Trophoblast cell (in vitro differentiated cells and primary cell): ENCODE measurements at regions not wholly inside any gene's neighbourhood (a gene's known extent, or its start where the extent isn't known, plus 50 kb on each side); places are given as distances from the start of the nearest gene placed in this dataset.

Source experiments
- DNase-seq, 2 donors: peaks; one replicate each; pipeline ENCODE4 v3.0.0-alpha.2; 2016
- H2AFZ ChIP-seq: 2 replicates; pipeline ENCODE4 v1.6.1; 2013; ENCODE audit warnings: low read length, moderate library complexity, mild to moderate bottlenecking; ENCODE audit not compliant: insufficient read depth, poor library complexity
- H2AK5ac ChIP-seq: 2 replicates; pipeline ENCODE4 v1.6.1; 2013; ENCODE audit warnings: mild to moderate bottlenecking, low read length
- H2BK120ac ChIP-seq: 2 replicates; pipeline ENCODE4 v1.6.1; 2013; ENCODE audit warnings: low read length, mild to moderate bottlenecking, moderate library complexity; ENCODE audit not compliant: insufficient read depth, poor library complexity
- H2BK12ac ChIP-seq: 2 replicates; pipeline ENCODE4 v1.6.1; 2013; ENCODE audit warnings: mild to moderate bottlenecking, low read length, moderate library complexity
- H2BK5ac ChIP-seq: 2 replicates; pipeline ENCODE4 v1.6.1; 2013; ENCODE audit warnings: low read length, low read depth, moderate library complexity, mild to moderate bottlenecking; ENCODE audit not compliant: poor library complexity
- H3K14ac ChIP-seq: 2 replicates; pipeline ENCODE4 v1.6.1; 2013; ENCODE audit warnings: mild to moderate bottlenecking, low read length
- H3K18ac ChIP-seq: 2 replicates; pipeline ENCODE4 v1.6.1; 2013; ENCODE audit warnings: mild to moderate bottlenecking, low read length
- H3K23ac ChIP-seq: 2 replicates; pipeline ENCODE4 v1.6.1; 2013; ENCODE audit warnings: low read length
- H3K27ac ChIP-seq: 2 replicates; pipeline ENCODE4 v1.5.1; 2013; ENCODE audit warnings: low read depth, mild to moderate bottlenecking, inconsistent platforms, low read length, moderate library complexity
- H3K27me3 ChIP-seq: 2 replicates; pipeline ENCODE4 v1.6.1; 2013; ENCODE audit warnings: inconsistent platforms, mild to moderate bottlenecking, low read length, moderate library complexity; ENCODE audit not compliant: insufficient read depth
- H3K36me3 ChIP-seq, 2 experiments: 1 replicate in 1 of 2; 2 replicates in 1 of 2; pipeline ENCODE4 v1.6.1; 2013; ENCODE audit warnings: low read length in 2 of 2, mild to moderate bottlenecking in 2 of 2, moderate library complexity in 1 of 2; ENCODE audit not compliant: insufficient read depth in 2 of 2, control insufficient read depth in 1 of 2
- H3K4ac ChIP-seq: 2 replicates; pipeline ENCODE4 v1.6.1; 2013; ENCODE audit warnings: low read depth, mild to moderate bottlenecking, low read length, moderate library complexity
- H3K4me1 ChIP-seq, 2 experiments: 1 replicate in 1 of 2; 2 replicates in 1 of 2; pipeline ENCODE4 v1.6.1; 2013; ENCODE audit warnings: low read length in 2 of 2, mild to moderate bottlenecking in 2 of 2, moderate library complexity in 1 of 2; ENCODE audit not compliant: insufficient read depth in 2 of 2, control insufficient read depth in 1 of 2
- H3K4me2 ChIP-seq: 2 replicates; pipeline ENCODE4 v1.6.1; 2013; ENCODE audit warnings: inconsistent platforms, mild to moderate bottlenecking, low read length, moderate library complexity
- H3K4me3 ChIP-seq: 2 replicates; pipeline ENCODE4 v1.5.1; 2013; ENCODE audit warnings: mild to moderate bottlenecking, low read depth, low read length, inconsistent platforms
- H3K79me1 ChIP-seq: one replicate; pipeline ENCODE4 v1.6.1; 2013; ENCODE audit warnings: low read length
- H3K79me2 ChIP-seq: 2 replicates; pipeline ENCODE4 v1.6.1; 2013; ENCODE audit warnings: low read length, mild to moderate bottlenecking; ENCODE audit not compliant: control insufficient read depth, insufficient read depth, poor library complexity
- H3K9ac ChIP-seq: 2 replicates; pipeline ENCODE4 v1.6.1; 2013; ENCODE audit warnings: mild to moderate bottlenecking, low read length
- H3K9me3 ChIP-seq: 2 replicates; pipeline ENCODE4 v1.6.1; 2013; ENCODE audit warnings: low read depth, mild to moderate bottlenecking, control low read depth, inconsistent platforms, low read length; ENCODE audit not compliant: insufficient read depth
- H4K12ac ChIP-seq: 2 replicates; pipeline ENCODE4 v1.6.1; 2013; ENCODE audit warnings: low read depth, mild to moderate bottlenecking, low read length, moderate library complexity
- H4K8ac ChIP-seq: 2 replicates; pipeline ENCODE4 v1.6.1; 2013; ENCODE audit warnings: low read depth, mild to moderate bottlenecking, low read length, moderate library complexity
- H4K91ac ChIP-seq: one replicate; pipeline ENCODE4 v1.6.1; 2013; ENCODE audit warnings: low read depth, mild to moderate bottlenecking, low read length, moderate library complexity
- WGBS: extraction: QIAGEN DNeasy Blood & Tissue Kit; methylation state at CpG from one replicate; pipeline ENCODE4 v1.1.7; 2013; ENCODE audit warnings: missing lambda C conversion rate; ENCODE audit not compliant: insufficient read length, insufficient coverage; ENCODE audit errors: extremely low coverage; 5-methylcytosine and 5-hydroxymethylcytosine counted together

DNA sequence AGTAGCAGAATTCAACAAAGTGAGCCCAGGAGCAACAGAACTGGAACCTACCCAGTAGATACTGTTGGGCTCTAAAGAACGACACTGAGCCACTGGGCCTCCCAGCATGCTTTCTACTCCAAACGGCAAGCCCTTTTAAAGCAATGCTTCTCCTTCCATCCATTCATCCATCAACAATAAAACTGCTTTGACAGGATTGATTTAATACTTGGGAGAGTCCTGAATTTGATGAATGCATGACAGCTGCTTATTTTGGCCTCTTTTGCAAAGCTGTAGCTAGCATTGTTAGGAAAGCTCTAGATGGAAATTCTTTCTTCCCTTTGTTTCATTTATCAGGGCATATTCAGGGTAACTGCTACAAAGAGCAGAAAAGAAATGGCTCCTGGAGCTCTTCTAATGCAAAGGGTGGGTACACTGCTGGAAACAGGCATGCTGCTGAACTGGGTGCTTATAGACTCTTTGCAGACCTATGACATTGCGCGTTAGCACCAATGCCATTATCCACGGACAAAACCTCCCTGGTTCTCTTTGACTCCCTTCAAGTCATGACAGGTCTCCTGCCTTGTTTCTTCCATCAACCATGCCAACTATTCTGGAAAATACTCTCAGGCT lies 138.4 kb upstream of the HNRNPA3 start:
- no peak for DNase-seq
- Histone ChIP-seq H4K8ac (no peak overlapping the region), H3K4me1 (peaks cover 0 to 3% of the 10 kb centered on the region in 2 experiments), H3K18ac (no peak overlapping the region), H3K27ac (no peak overlapping the region), H4K91ac (no peak overlapping the region), H4K12ac (no peak overlapping the region), H3K4me3 (no peak overlapping the region), H3K4me2 (no peak overlapping the region), H3K36me3 (no peaks in the 10 kb centered on the region), H2AFZ (no peak overlapping the region), H3K79me1 (no peaks in the 10 kb centered on the region), H3K27me3 (no peaks in the 10 kb centered on the region), H2AK5ac (no peak overlapping the region), H3K79me2 (no peaks in the 10 kb centered on the region), H3K14ac (no peak overlapping the region), H2BK12ac (no peak overlapping the region), H3K9me3 (no peaks in the 10 kb centered on the region), H3K9ac (no peak overlapping the region), H2BK5ac (no peak overlapping the region), H3K4ac (no peak overlapping the region), H2BK120ac (no peak overlapping the region), H3K23ac (no peak overlapping the region)
- no CpG with 5 or more reads among the region's 5 CpGs for WGBS

DNA sequence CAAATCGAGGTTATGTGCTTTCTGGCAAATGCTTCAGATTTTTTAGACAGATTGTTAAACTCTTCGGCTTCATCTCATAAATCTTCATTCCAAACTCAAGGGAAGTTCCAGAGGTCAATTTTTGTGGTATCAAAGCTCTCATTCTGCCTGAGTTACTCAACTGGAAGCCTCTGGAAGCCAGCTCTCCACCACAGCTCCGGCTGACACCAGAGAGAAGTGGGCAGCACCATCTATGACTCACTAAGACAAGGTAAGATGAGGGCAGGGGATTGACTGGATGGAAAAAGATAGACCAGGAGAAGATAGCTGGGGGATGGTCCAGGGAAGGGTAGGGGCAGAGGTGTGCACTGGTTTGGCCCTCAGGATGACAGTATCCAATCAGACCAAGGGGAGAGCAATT lies 137.3 kb upstream of the HNRNPA3 start:
- Histone ChIP-seq H3K4me2 (no peak overlapping the region), H2AFZ (no peak overlapping the region), H3K4me1 (peaks cover 0 to 3% of the 10 kb centered on the region in 2 experiments), H3K36me3 (no peaks in the 10 kb centered on the region), H4K12ac (no peak overlapping the region), H3K18ac (no peak overlapping the region), H2AK5ac (no peak overlapping the region), H3K4me3 (no peak overlapping the region), H2BK5ac (no peak overlapping the region), H3K27ac (no peak overlapping the region), H3K4ac (no peak overlapping the region), H4K91ac (no peak overlapping the region), H2BK120ac (no peak overlapping the region), H3K27me3 (no peaks in the 10 kb centered on the region), H3K9me3 (no peaks in the 10 kb centered on the region), H3K79me2 (no peaks in the 10 kb centered on the region), H2BK12ac (no peak overlapping the region), H4K8ac (no peak overlapping the region), H3K23ac (no peak overlapping the region), H3K79me1 (no peaks in the 10 kb centered on the region), H3K9ac (no peak overlapping the region), H3K14ac (no peak overlapping the region)
- no CpG with 5 or more reads among the region's 3 CpGs for WGBS
- peak; percentile 73 to 84 for DNase-seq

DNA sequence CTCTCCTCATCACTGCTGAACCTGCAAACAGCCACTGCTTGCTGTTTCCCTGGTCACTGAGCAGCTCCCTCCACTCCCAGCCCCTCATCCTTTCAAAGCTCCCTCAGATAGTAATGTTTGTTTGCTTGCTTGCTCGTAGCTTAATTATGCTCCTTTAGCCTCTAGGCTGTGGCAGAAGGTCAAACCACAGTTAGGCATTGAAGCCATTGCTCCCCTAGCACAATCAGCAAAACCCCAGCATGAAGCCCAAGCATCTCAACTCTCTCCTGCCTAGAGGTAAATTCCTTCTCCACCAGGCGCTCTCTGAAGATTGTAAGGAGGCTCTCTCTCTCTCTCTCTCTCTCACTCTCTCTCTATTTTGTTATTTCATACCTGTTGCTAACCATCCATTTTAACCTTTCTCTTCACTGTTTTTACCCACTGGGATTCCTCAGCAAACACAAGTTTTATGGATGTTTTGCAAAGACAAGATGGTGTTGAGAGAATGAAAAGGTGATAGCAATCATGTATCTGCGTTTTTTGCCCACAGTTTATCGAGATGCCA lies 135.9 kb upstream of the HNRNPA3 start:
- H3K27ac ChIP-seq, result no peak overlapping the region
- no peak overlapping the region for H2BK120ac ChIP-seq
- H2AFZ ChIP-seq, result no peak overlapping the region
- no peak overlapping the region for H3K23ac ChIP-seq
- peaks cover 4 to 7% of the 10 kb centered on the region in 2 experiments for H3K4me1 ChIP-seq
- H2BK5ac ChIP-seq, result no peak overlapping the region
- H3K36me3 ChIP-seq, result no peaks in the 10 kb centered on the region
- H3K4ac ChIP-seq, result no peak overlapping the region
- H3K4me3 ChIP-seq, result no peak overlapping the region
- no peak overlapping the region for H2BK12ac ChIP-seq
- H4K12ac ChIP-seq, result no peak overlapping the region
- DNase-seq, result peak; percentile 59 to 60
- H3K9me3 ChIP-seq, result no peaks in the 10 kb centered on the region
- no peaks in the 10 kb centered on the region for H3K79me2 ChIP-seq
- H3K9ac ChIP-seq, result no peak overlapping the region
- no peaks in the 10 kb centered on the region for H3K79me1 ChIP-seq
- H4K8ac ChIP-seq, result no peak overlapping the region
- H3K14ac ChIP-seq, result no peak overlapping the region
- H3K4me2 ChIP-seq, result no peak overlapping the region
- H3K27me3 ChIP-seq, result no peaks in the 10 kb centered on the region
- no peak overlapping the region for H4K91ac ChIP-seq
- H2AK5ac ChIP-seq, result no peak overlapping the region
- H3K18ac ChIP-seq, result no peak overlapping the region
- no CpG with 5 or more reads among the region's 4 CpGs for WGBS

DNA sequence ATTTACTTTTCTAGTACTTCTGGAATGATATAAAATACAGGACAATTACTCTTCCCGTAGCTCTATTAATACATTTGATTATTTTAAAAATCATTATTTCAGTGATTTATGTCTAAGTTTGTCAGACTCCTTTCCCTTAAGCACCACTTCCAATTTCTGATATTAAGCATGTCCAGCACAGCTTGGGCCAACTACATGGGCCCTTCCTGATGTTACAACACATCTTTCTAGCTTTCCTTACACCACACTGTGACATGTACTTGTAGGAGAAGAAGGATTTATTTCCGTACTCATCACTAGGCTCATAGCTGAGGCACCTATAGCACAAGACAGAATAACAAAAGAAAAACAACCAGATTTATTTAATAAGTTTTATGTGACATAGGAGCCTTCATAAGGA lies 134.8 kb upstream of the HNRNPA3 start:
- Histone ChIP-seq H2BK5ac (no peak overlapping the region), H4K91ac (no peak overlapping the region), H4K8ac (no peak overlapping the region), H3K4me1 (peaks cover 4 to 7% of the 10 kb centered on the region in 2 experiments), H3K23ac (no peak overlapping the region), H3K14ac (no peak overlapping the region), H2BK120ac (no peak overlapping the region), H3K36me3 (no peaks in the 10 kb centered on the region), H3K27ac (no peak overlapping the region), H3K4me2 (no peak overlapping the region), H2AK5ac (no peak overlapping the region), H3K9me3 (no peaks in the 10 kb centered on the region), H3K4ac (no peak overlapping the region), H3K18ac (no peak overlapping the region), H2AFZ (no peak overlapping the region), H3K4me3 (no peak overlapping the region), H3K79me2 (no peaks in the 10 kb centered on the region), H3K27me3 (no peaks in the 10 kb centered on the region), H2BK12ac (no peak overlapping the region), H3K9ac (no peak overlapping the region), H4K12ac (no peak overlapping the region), H3K79me1 (no peaks in the 10 kb centered on the region)
- no CpG with 5 or more reads among the region's 2 CpGs for WGBS
- DNase-seq, result no peak
